GM10266 (cell line): ENCODE measurements at regions not wholly inside any gene's neighbourhood (a gene's known extent, or its start where the extent isn't known, plus 50 kb on each side); places are given as distances from the start of the nearest gene placed in this dataset.

Experiments
- DNase-seq: peaks from one replicate; pipeline ENCODE4 v3.0.0; 2012; ENCODE audit errors: extremely low spot score
- TF ChIP-seq, protein P1 (sequence below): IDR thresholded peaks from 2 replicates; pipeline ENCODE4 v1.5.1; 2012; ENCODE audit warnings: mild to moderate bottlenecking, low read depth; ENCODE audit not compliant: control insufficient read depth, insufficient read depth; ENCODE audit errors: missing control alignments

DNA sequence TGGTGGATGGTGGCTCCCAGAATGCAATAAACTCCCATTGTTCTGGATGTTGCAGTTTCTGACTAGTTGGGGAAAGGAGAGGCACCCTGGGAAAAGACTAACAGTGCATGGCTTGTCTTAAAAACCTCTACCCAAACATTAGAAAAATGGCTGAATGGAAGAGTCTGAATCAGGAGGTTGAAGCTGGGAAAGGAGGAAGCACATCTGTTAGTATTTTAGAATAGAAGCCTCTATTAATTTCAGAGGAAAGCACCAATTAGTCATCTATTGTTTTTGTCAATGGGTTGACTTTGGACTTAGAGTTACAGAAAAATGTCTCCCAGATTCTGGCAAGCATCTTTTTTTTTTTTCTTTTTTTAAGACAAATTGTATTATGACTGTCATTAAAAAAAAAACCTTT is 56.1 kb upstream of the ELMO1 start:
- DNase-seq: no peak
- TF ChIP-seq, protein P1, sequence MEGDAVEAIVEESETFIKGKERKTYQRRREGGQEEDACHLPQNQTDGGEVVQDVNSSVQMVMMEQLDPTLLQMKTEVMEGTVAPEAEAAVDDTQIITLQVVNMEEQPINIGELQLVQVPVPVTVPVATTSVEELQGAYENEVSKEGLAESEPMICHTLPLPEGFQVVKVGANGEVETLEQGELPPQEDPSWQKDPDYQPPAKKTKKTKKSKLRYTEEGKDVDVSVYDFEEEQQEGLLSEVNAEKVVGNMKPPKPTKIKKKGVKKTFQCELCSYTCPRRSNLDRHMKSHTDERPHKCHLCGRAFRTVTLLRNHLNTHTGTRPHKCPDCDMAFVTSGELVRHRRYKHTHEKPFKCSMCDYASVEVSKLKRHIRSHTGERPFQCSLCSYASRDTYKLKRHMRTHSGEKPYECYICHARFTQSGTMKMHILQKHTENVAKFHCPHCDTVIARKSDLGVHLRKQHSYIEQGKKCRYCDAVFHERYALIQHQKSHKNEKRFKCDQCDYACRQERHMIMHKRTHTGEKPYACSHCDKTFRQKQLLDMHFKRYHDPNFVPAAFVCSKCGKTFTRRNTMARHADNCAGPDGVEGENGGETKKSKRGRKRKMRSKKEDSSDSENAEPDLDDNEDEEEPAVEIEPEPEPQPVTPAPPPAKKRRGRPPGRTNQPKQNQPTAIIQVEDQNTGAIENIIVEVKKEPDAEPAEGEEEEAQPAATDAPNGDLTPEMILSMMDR: no peak

DNA sequence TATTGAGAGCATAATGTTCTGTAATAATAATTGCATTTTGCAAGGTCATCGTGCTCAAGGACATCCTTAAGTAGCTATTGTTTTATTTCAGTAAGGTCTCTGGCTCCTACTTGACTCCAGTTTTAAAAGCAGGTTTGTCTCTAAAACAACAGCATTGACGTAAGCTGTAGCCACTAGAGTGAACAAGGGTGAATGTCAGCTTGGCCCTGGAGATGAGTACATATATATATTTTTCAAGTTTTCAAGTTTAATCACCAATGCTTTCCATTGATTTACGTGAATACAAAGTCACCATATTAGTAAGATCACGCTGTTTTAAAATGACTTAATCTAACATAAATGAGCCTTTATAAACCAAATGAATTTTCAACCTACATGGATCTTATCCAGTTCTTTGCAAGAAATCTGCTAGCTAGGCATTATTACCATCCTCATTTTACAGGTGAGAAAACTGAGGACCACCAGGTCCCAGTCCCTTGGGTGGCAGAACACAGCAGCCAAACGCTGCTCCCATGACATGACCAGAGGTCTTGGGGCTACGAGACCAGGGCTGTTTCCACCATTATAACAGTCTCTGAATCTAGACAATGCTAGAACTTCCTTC is 57.2 kb upstream of the ELMO1 start:
- TF ChIP-seq, protein P1: no peak
- no peak for DNase-seq

DNA sequence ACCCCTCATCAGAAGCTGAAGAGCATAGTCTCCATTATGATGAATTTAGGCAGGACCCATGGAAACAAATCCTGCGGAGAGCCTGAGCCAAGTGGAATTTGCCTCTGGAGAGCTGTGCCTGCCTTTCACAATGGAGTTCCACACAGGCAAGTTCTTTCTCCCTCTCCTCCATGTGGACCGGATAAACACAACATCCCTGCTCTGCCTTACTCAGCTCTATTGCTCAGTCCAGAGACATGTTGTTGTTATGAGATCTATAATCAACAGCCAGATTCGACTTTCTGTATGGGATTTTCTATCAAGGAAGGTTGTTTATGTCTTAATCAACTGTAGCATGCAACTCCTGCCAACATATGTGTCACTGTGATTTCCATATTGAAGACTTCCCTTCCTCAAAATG is 59.5 kb upstream of the ELMO1 start:
- TF ChIP-seq, protein P1: no peak
- no peak for DNase-seq

DNA sequence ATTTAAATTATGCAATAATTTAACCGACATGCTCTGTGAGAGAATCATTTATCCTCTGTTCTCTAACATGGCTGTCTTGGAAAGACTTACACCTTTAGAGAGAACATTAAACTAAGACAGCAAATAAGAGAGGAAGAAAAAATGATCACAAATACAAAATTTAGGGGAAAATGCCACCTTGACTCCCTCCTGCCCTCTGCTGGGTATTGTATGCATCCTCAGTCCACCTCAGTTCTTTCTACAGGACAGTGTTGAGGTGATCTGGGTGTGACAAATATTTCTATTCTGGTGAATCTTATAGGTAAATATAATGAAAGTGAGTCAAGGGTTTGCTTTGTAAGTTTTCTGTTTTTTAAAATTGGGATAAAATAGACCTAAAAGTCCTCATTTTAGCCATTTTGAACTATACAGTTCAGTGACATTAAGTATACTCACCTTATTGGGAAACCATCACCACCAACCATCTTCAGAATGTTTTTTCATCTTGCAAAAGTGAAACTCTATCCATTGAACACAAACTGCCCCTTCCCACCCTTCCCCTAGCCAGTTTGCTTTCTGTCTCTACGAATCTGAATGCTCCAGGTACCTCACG is 61.5 kb upstream of the ELMO1 start:
- DNase-seq: peak; percentile 38
- TF ChIP-seq, protein P1: peak; percentile 59

DNA sequence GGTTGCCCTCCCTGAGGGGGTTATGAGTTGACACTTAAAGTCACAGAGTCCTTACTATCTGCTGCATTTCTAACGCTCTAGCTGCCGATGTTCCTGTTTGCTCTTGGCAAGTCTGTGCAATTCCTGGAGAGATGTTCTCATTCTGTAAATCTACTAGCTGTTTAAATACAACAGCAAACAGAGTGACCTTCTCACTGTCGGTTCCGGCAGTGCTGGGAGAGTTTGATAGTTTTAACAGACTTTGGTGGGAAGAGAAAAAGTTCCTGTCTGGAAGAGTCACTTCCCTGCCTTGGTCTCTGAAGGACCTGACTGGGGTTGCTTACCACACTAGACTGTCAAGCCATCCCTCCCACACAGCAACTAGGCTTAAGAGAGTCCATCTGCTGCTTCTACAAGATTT is 63.3 kb upstream of the ELMO1 start:
- DNase-seq: no peak

DNA sequence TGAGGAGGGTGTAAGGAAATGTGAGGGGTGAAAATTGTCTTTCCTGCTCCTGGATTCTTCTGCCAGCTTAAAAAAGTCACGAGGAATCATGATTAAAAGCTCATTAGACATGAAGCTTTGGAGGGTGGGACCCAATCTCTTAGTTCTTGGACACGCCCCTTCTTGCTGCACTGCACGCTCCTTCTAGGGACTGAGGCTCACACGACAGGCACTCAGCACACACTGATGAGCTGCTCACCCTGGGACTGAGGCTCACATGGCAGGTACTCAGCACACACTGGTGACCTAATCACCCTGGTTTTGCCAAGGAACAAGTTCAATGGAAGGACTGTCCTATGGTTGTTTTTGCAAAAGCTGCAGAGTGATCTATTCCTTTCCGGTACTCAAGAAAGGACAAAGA is 65.8 kb upstream of the ELMO1 start:
- TF ChIP-seq, protein P1: no peak
- DNase-seq: no peak

More for the DNA sequence above, 63.3 kb upstream of the ELMO1 start:
- TF ChIP-seq, protein P1: no peak

DNA sequence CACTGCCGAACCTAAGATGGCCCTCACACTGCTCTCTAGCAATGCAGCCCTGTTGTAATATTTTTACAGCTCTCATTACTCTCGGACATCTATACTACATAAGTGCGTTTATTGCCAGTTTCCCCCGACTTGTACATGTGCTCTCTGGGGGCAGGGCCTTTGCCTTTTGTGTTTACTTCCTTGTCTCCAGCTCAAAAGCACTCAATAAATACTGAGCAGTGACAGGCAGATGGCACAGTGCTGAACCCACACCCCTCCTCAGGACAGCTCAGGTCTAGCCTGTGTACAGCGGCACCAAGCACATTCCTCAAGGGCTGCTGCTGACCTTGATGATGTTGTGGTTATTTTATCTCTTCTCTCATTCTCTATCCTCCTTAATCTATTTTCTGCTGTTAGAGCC is 68.0 kb upstream of the ELMO1 start:
- DNase-seq: no peak
- TF ChIP-seq, protein P1: no peak
